ENCODE measurements at regions not wholly inside any gene's neighbourhood (a gene's known extent, or its start where the extent isn't known, plus 50 kb on each side); places are given as distances from the start of the nearest gene placed in this dataset.
"Not testable (repeated sequence)": the region's sequence is repeated elsewhere in the genome, so short reads cannot be mapped to it uniquely, and the experiment has no call there.

- no peak for DNase-seq
Measured at GRCh38 chr1:178643831-178644230, 81.2 kb upstream of the RALGPS2 start.

DNA sequence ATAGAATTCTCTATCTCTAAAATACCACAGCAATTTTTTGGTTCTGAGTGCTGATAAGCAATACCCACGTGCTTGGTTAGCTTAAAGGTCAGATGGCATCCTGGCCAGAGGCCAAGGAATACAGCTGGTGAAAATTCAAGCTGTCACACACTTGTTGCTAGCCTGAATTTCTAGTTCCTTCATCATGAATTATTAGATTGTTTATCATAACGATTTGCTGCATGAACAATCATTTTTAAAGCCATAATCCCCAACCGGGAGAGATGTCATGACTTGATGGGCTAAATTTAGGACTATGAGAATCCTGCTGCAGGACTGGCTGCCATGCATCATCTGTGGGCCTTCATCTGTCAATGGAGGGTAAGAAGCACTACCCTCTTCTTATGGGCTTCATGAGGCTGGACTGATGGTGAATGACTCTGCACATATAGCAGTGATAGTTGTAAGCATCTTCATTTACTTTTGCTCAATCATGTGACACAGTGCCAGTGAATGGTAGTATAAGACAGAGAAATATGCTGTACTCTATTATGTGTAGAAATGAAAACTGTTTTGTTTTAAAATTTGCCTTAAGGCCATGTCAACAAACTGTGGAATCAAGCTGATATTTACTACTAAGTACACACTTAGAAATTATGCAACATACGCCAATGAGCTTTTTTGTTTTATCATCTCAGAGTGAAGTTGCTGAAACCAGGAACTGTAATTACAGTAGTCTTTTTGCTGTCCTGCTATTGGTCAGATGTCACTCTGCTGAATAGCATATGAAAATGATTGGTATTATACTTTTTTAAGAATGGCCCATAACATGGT lies 80.5 kb upstream of the RALGPS2 start:
- no peak for DNase-seq

GRCh38 chr1:178645157-178645807 lies 79.8 kb upstream of the RALGPS2 start:
- DNase-seq, result peak; percentile 66

DNA sequence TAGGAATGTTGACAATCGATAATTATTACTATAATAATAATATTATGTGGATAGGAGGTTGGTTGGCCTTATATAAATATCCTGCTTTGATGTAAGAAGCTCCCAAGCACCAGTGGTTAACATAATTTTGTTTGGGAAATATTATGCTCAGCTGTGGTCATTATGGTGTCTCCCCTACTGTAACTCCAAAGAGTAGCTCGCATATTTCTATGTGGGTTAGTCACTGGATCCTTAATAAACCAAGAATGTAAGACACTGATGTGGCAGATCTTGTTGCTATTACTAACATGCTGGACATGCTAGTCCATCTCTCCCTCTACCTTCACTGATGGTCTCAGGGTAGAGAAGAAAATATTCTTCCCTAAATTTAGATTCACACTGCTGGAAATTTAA lies 79.2 kb upstream of the RALGPS2 start:
- DNase-seq, result no peak

GRCh38 chr1:178646821-178647220 lies 78.2 kb upstream of the RALGPS2 start:
- DNase-seq, result no peak

DNA sequence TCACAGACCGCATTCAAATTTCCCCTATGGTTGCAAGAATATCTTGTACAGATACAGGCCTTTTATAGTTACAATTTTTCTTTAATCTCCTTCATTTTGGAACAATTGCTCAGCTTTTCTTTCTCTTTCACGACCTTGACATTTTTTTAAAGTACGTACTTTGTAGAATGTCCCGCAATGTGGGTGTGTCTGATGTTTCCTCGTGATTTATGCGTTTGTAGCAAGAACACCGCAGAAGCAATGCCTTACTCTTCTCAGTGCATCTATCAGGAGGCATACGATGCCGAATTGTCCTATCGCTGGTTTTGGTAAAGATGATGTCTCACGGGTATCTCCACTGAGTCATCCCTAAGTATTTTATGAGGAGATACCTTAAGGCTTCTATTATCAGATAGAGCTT lies 76.9 kb upstream of the RALGPS2 start:
- DNase-seq, result no peak

GRCh38 chr1:178649582-178650350 lies 75.3 kb upstream of the RALGPS2 start:
- no peak for DNase-seq

DNA sequence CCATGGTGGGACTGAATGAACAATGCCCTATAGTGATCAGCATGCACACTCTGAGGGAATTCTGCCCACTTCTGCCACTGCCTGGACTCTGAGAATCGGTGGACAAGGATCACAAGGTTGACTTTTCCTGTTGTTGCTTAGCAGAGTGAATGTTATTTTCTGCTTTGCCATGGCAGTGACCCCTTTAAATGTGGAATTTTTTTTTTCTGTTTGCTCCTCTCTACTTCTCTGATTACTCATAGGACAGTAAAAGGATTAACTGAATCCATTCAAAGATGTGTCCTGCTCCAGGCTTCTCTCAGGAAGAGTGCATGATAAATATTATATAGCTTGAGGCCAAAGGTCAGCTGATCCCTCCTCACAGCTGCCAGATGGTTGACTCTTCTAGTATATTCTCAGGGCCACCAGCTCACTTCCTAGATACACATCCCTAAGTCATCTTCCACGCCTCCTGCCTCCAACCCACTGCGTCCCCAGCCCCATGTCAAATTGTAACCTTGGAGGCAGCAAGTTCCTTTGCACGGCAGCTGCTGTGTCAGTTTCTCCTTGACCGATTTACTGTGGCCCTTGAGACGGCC lies 74.0 kb upstream of the RALGPS2 start:
- no peak for DNase-seq

GRCh38 chr1:178651742-178652141 lies 73.3 kb upstream of the RALGPS2 start:
- no peak for DNase-seq

GRCh38 chr1:178652506-178653490 lies 72.2 kb upstream of the RALGPS2 start:
- DNase-seq, result no peak

DNA sequence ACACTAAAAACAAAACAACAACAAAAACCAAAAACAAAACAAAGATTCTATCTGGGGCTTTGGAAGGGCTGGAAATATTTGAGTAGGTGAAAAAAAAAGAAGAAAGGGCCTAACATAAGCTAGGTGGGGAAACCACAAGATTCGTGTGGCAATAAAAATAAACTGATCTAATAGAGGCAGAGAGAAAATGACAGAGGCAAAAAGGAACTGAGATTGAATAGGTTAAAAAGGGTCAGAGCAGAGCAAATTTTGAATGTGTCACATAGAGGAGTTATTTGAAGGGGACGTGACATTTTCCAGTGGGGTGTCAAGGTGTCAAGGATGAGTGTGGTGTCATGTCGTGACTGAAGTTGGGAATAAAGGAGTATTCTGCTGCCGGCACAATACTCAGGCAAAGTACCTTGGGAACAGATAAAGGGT lies 65.2 kb upstream of the RALGPS2 start:
- DNase-seq, result no peak

DNA sequence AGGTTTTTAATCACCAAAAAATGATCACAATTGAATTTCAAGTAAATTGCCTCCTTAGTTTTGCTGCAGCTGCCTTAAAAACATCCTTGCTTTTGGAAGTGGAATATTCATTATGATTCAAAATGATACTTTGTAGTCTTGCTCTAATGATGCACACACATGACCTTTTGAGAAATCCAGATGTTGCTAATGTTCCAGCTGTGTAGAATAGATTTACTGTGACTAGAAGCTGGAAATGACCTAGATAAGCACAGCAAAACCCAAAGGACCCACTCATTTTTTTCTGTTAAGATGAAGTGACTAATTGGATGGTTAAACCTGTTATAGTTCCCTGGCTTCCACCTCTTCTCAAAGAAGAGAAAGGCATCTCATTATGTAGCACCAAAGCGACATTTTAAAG lies 64.6 kb upstream of the RALGPS2 start:
- DNase-seq, result no peak

- DNase-seq, result no peak
Measured at GRCh38 chr1:178664278-178664677, 60.8 kb upstream of the RALGPS2 start.

- DNase-seq, result no peak
Measured at GRCh38 chr1:178665579-178665978, 59.5 kb upstream of the RALGPS2 start.

DNA sequence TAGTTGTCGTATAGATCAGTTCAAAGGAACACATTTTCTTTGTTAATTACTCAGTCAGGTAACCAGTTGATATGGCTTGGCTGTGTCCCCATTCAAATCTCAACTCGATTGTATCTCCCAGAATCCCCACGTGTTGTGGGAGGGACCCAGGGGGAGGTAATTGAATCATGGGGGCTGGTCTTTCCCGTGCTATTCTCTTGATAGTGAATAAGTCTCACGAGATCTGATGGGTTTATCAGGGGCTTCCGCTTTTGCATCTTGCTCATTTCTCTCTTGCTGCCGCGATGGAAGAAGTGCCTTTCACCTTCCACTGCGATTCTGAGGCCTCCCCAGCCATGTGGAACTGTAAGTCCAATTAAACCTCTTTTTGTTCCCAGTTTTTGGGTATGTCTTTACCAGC lies 58.2 kb upstream of the RALGPS2 start:
- not testable (repeated sequence) for DNase-seq

DNA sequence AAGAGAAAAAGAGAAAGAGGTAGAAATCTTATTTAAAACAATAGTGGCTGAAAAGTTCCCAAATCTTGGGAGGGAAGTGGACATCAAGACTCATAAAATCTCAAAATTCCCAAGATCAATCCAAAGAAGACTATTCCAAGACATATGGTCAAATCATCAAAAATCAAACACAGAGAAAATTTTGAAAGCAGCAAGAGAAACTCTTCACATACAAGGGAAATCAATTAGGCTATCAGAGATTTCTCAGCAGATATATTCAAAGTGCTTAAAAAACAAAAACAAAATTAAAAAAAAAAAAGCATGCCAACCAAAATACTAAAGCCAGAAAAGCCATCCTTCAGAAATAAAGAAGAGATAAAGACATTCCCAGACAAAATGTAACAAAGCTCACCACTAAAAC lies 52.6 kb upstream of the RALGPS2 start:
- no peak for DNase-seq

GRCh38 chr1:178674559-178674958 lies 50.5 kb upstream of the RALGPS2 start:
- DNase-seq, result not testable (repeated sequence)

Measured in NCI-H1436 (cell line).